ENCODE measurements at regions not wholly inside any gene's neighbourhood (a gene's known extent, or its start where the extent isn't known, plus 50 kb on each side); places are given as distances from the start of the nearest gene placed in this dataset.
"Not testable (repeated sequence)": the region's sequence is repeated elsewhere in the genome, so short reads cannot be mapped to it uniquely, and the experiment has no call there.

- no peak for DNase-seq (ENCODE audit: low read depth in 4 of 4, low spot score in 1 of 4)
Measured at GRCh38 chr15:54843006-54843405, 353.7 kb downstream of the RSL24D1 start.

- no peak for DNase-seq (ENCODE audit: low read depth in 4 of 4, low spot score in 1 of 4)
Measured at GRCh38 chr15:54841701-54842305, 354.9 kb downstream of the RSL24D1 start.

- no peak for DNase-seq (ENCODE audit: low read depth in 4 of 4, low spot score in 1 of 4)
Measured at GRCh38 chr15:54840621-54841398, 355.9 kb downstream of the RSL24D1 start.

- DNase-seq (ENCODE audit: low read depth in 4 of 4, low spot score in 1 of 4) = no peak
Measured at GRCh38 chr15:54839379-54839778, 357.4 kb downstream of the RSL24D1 start.

- DNase-seq (ENCODE audit: low read depth in 4 of 4, low spot score in 1 of 4) = no peak
Measured at GRCh38 chr15:54836052-54836795, 360.5 kb downstream of the RSL24D1 start.

- DNase-seq (ENCODE audit: low read depth in 4 of 4, low spot score in 1 of 4) = no peak
Measured at GRCh38 chr15:54829821-54830220, 366.9 kb downstream of the RSL24D1 start.

GRCh38 chr15:54820811-54821210 lies 375.9 kb downstream of the RSL24D1 start:
- DNase-seq (ENCODE audit: low read depth in 4 of 4, low spot score in 1 of 4) = no peak

- DNase-seq (ENCODE audit: low read depth in 4 of 4, low spot score in 1 of 4) = no peak
Measured at GRCh38 chr15:54820098-54820497, 376.6 kb downstream of the RSL24D1 start.

GRCh38 chr15:54816401-54816800 lies 380.3 kb downstream of the RSL24D1 start:
- no peak for DNase-seq (ENCODE audit: low read depth in 4 of 4, low spot score in 1 of 4)

- no peak for DNase-seq (ENCODE audit: low read depth in 4 of 4, low spot score in 1 of 4)
Measured at GRCh38 chr15:54815556-54815955, 381.2 kb downstream of the RSL24D1 start.

- no peak for DNase-seq (ENCODE audit: low read depth in 4 of 4, low spot score in 1 of 4)
Measured at GRCh38 chr15:54812383-54812782, 384.4 kb downstream of the RSL24D1 start.

GRCh38 chr15:54810496-54810895 lies 386.2 kb downstream of the RSL24D1 start:
- DNase-seq (ENCODE audit: low read depth in 4 of 4, low spot score in 1 of 4) = no peak

- no peak for DNase-seq (ENCODE audit: low read depth in 4 of 4, low spot score in 1 of 4)
Measured at GRCh38 chr15:54810031-54810430, 386.7 kb downstream of the RSL24D1 start.

- no peak for DNase-seq (ENCODE audit: low read depth in 4 of 4, low spot score in 1 of 4)
Measured at GRCh38 chr15:54808321-54808720, 388.4 kb downstream of the RSL24D1 start.

GRCh38 chr15:54803987-54804386 lies 392.8 kb downstream of the RSL24D1 start:
- DNase-seq (ENCODE audit: low read depth in 4 of 4, low spot score in 1 of 4) = no peak

- DNase-seq (ENCODE audit: low read depth in 4 of 4, low spot score in 1 of 4) = no peak
Measured at GRCh38 chr15:54803134-54803808, 393.5 kb downstream of the RSL24D1 start.

- DNase-seq (ENCODE audit: low read depth in 4 of 4, low spot score in 1 of 4) = no peak
Measured at GRCh38 chr15:54792526-54792925, 404.2 kb downstream of the RSL24D1 start.

- no peak for DNase-seq (ENCODE audit: low read depth in 4 of 4, low spot score in 1 of 4)
Measured at GRCh38 chr15:54790693-54791092, 406.0 kb downstream of the RSL24D1 start.

GRCh38 chr15:54789376-54789775 lies 407.4 kb downstream of the RSL24D1 start:
- no peak for DNase-seq (ENCODE audit: low read depth in 4 of 4, low spot score in 1 of 4)

- not testable (repeated sequence) for DNase-seq (ENCODE audit: low read depth in 4 of 4, low spot score in 1 of 4)
Measured at GRCh38 chr15:54781220-54781619, 415.5 kb downstream of the RSL24D1 start.

GRCh38 chr15:54779271-54779670 lies 417.5 kb downstream of the RSL24D1 start:
- no peak for DNase-seq (ENCODE audit: low read depth in 4 of 4, low spot score in 1 of 4)

GRCh38 chr15:54776410-54776809 lies 420.3 kb downstream of the RSL24D1 start:
- no peak for DNase-seq (ENCODE audit: low read depth in 4 of 4, low spot score in 1 of 4)

Measured in stimulated activated CD4-positive, alpha-beta T cell treated with anti-CD3 and anti-CD28 coated beads, Interleukin-1b, Interleukin-23, amount 100 ng/mL, for 24 hours (primary cell).